Upper lobe of left lung (tissue), 4 donors: ENCODE measurements at regions not wholly inside any gene's neighbourhood (a gene's known extent, or its start where the extent isn't known, plus 50 kb on each side); places are given as distances from the start of the nearest gene placed in this dataset.

Experiments used
- CTCF ChIP-seq, 6 experiments: fragments of 450-650 bp in 4 of 6; fragments of 200-600 bp in 2 of 6; sonication (generic) in 2 of 6; IDR thresholded peaks; one replicate each; pipeline ENCODE4 v1.5.1; 2016 to 2019; ENCODE audit warnings: antibody characterized with exemption in 6 of 6
- POLR2AphosphoS5 ChIP-seq, 2 donors: sonication (generic); formaldehyde crosslinking; IDR thresholded peaks; one replicate each; pipeline ENCODE4 v1.5.1; 2017; ENCODE audit warnings: antibody characterized with exemption in 2 of 2

- TF ChIP-seq POLR2AphosphoS5 (IDR thresholded peaks at IDR 0.05) (no peak), CTCF (IDR thresholded peaks at IDR 0.05) (no peak)
Measured at GRCh38 chr20:57848282-57848681, 138.5 kb upstream of the PMEPA1 start.
